GM12878 (cell line): ENCODE measurements at regions not wholly inside any gene's neighbourhood (a gene's known extent, or its start where the extent isn't known, plus 50 kb on each side); places are given as distances from the start of the nearest gene placed in this dataset.

Experiments used
- ATAC-seq: fragments of 200-7000 bp; cut with Tn5 transposase; 3 replicates; pipeline ENCODE4 v1.9.1; 2020; ENCODE audit warnings: mild to moderate bottlenecking, moderate library complexity
- BruUV-seq: library from RNA; stranded (reverse); fragments of 400-500 nt; replicated peaks from 2 replicates; lab custom pipeline; 2021; lab: Mats Ljungman, UMichigan
- CTCF ChIA-PET: fragments of 300-600 bp; sonication (Branson Sonifier 250); formaldehyde crosslinking; extraction: SDS; loops from one replicate; lab custom pipeline; 2021; ENCODE audit warnings: inconsistent platforms; lab: Yijun Ruan, JAX
- POLR2A ChIA-PET: fragments of 350-600 bp; formaldehyde crosslinking; extraction: SDS; loops from one replicate; lab custom pipeline; 2021; ENCODE audit warnings: inconsistent platforms; lab: Charles Lee
- RAD21 ChIA-PET: fragments of 300-600 bp; sonication (Branson Sonifier 250); formaldehyde crosslinking; loops from one replicate; lab custom pipeline; 2023; ENCODE audit warnings: antibody characterized with exemption; ENCODE audit not compliant: unreplicated experiment; lab: Charles Lee
- SMC1A ChIA-PET: fragments of 300-600 bp; sonication (Branson Sonifier 250); formaldehyde crosslinking; loops from one replicate; lab custom pipeline; 2023; ENCODE audit not compliant: unreplicated experiment, uncharacterized antibody; lab: Charles Lee
- DNase-seq: peaks from one replicate; pipeline ENCODE4 v3.0.0-alpha.2; 2011; ENCODE audit warnings: low read depth, low spot score
- FAIRE-seq: peaks from 3 replicates; lab custom pipeline; 2011; peaks lifted over from hg19 to GRCh38; lab: Jason Lieb, UNC
- H2AFZ ChIP-seq: 2 replicates; pipeline ENCODE4 v1.6.0; 2011; ENCODE audit warnings: low read depth, low read length, control low read depth; ENCODE audit not compliant: control insufficient read depth
- H3K27ac ChIP-seq: 2 replicates; pipeline ENCODE4 v1.5.1; 2011; ENCODE audit warnings: control low read depth; ENCODE audit not compliant: control insufficient read depth, insufficient read depth
- H3K27me3 ChIP-seq, 2 experiments: replicated peaks in 1 of 2; 2 replicates each; pipeline versions ENCODE4 v1.6.0 to v1.6.1; 2011; ENCODE audit warnings: low read length in 1 of 2; ENCODE audit not compliant: control insufficient read depth in 2 of 2, insufficient read depth in 2 of 2
- H3K36me3 ChIP-seq, 2 experiments: 2 replicates each; pipeline ENCODE4 v1.5.1; 2011; ENCODE audit warnings: low read length in 1 of 2; ENCODE audit not compliant: control insufficient read depth in 2 of 2, insufficient read depth in 2 of 2
- H3K4me1 ChIP-seq: 2 replicates; pipeline ENCODE4 v1.6.1; 2011; ENCODE audit warnings: mild to moderate bottlenecking, low read length, moderate library complexity, mixed read lengths; ENCODE audit not compliant: control insufficient read depth, insufficient read depth
- H3K4me2 ChIP-seq: 2 replicates; pipeline ENCODE4 v1.6.0; 2011; ENCODE audit warnings: control low read depth; ENCODE audit not compliant: control insufficient read depth, insufficient read depth
- H3K4me3 ChIP-seq: fragments of 200-600 bp; sonication (generic); 2 replicates; pipeline ENCODE4 v1.5.1; 2016
- H3K79me2 ChIP-seq: 2 replicates; pipeline ENCODE4 v1.6.0; 2011; ENCODE audit warnings: low read length; ENCODE audit not compliant: control insufficient read depth, insufficient read depth
- H3K9ac ChIP-seq: 2 replicates; pipeline ENCODE4 v1.8.0; 2011; ENCODE audit warnings: low read length, control low read depth, mixed read lengths; ENCODE audit not compliant: control insufficient read depth, insufficient read depth
- H3K9me3 ChIP-seq: replicated peaks from 3 replicates; pipeline ENCODE4 v1.5.1; 2011; ENCODE audit warnings: mild to moderate bottlenecking, low read length; ENCODE audit not compliant: control insufficient read depth, insufficient read depth
- H4K20me1 ChIP-seq: 2 replicates; pipeline ENCODE4 v1.6.0; 2011; ENCODE audit not compliant: control insufficient read depth, insufficient read depth
- DPF2 ChIP-seq: fragments of 450-650 bp; IDR thresholded peaks from 2 replicates; pipeline ENCODE4 v1.6.1; 2017; ENCODE audit warnings: mild to moderate bottlenecking
- FOS ChIP-seq: IDR thresholded peaks from 3 replicates; pipeline ENCODE4 v1.6.1; 2011; ENCODE audit warnings: borderline replicate concordance; ENCODE audit not compliant: insufficient read length; ENCODE audit errors: extremely low read depth
- IKZF2 ChIP-seq, 2 experiments: fragments of 450-650 bp; IDR thresholded peaks; 2 replicates each; pipeline ENCODE4 v1.6.1; 2017; ENCODE audit warnings: mild to moderate bottlenecking in 2 of 2, moderate library complexity in 2 of 2
- IRF4 ChIP-seq: IDR thresholded peaks from 2 replicates; pipeline ENCODE4 v1.6.1; 2011; ENCODE audit warnings: low read depth, low read length
- MEF2B ChIP-seq: fragments of 450-650 bp; IDR thresholded peaks from 2 replicates; pipeline ENCODE4 v1.6.1; 2018; ENCODE audit warnings: mild to moderate bottlenecking, moderate library complexity; ENCODE audit not compliant: partially characterized antibody, poor library complexity, severe bottlenecking
- MTA2 ChIP-seq: fragments of 450-650 bp; IDR thresholded peaks from 2 replicates; pipeline ENCODE4 v1.6.1; 2016; ENCODE audit warnings: low read depth, mild to moderate bottlenecking, moderate library complexity
- NBN ChIP-seq: fragments of 450-650 bp; IDR thresholded peaks from 2 replicates; pipeline ENCODE4 v1.6.1; 2016
- NR2F1 ChIP-seq: fragments of 450-650 bp; conservative IDR thresholded peaks from 2 replicates; pipeline ENCODE4 v1.6.1; 2017; ENCODE audit warnings: mild to moderate bottlenecking
- POLR2A ChIP-seq: IDR thresholded peaks from 2 replicates; pipeline ENCODE4 v1.6.1; 2011; ENCODE audit warnings: low read depth, mild to moderate bottlenecking, low read length
- RCOR1 ChIP-seq: conservative IDR thresholded peaks from 2 replicates; pipeline ENCODE4 v1.6.1; 2012; ENCODE audit warnings: low read depth, low read length, improper control_type of control experiment
- SP1 ChIP-seq: IDR thresholded peaks from one replicate; pipeline ENCODE4 v1.6.1; 2011; ENCODE audit warnings: low read depth, low read length
- SPI1 ChIP-seq: IDR thresholded peaks from 2 replicates; pipeline ENCODE4 v1.6.1; 2011; ENCODE audit warnings: low read depth, mild to moderate bottlenecking, low read length, moderate library complexity, borderline replicate concordance; ENCODE audit not compliant: insufficient read depth
- ZBED1 ChIP-seq: IDR thresholded peaks from 2 replicates; pipeline ENCODE4 v1.6.1; 2016; ENCODE audit warnings: borderline replicate concordance
- in situ Hi-C: fragments of 300-500 bp; cut with MboI; formaldehyde crosslinking; loops from 9 replicates; pipeline ENCODE4 v1.14.3; 2018; ENCODE audit warnings: mixed read lengths
- intact Hi-C: fragments of 100-400 bp; cut with micrococcal nuclease; formaldehyde crosslinking; loops from one replicate; pipeline ENCODE4 v1.14.2; 2022; ENCODE audit not compliant: unreplicated experiment
- TF ChIP-seq, protein P1 (sequence below): fragments of 450-650 bp; formaldehyde crosslinking; IDR thresholded peaks from 2 replicates; pipeline ENCODE4 v1.5.0; 2022; ENCODE audit warnings: mild to moderate bottlenecking, missing genetic modification characterization
- TF ChIP-seq, protein P2 (sequence below): IDR thresholded peaks from 2 replicates; pipeline ENCODE4 v1.6.1; 2012; ENCODE audit warnings: low read depth, low read length, improper control_type of control experiment
- TF ChIP-seq, protein P3 (sequence below): IDR thresholded peaks from 2 replicates; pipeline ENCODE4 v1.6.1; 2012; ENCODE audit warnings: low read depth, low read length, improper control_type of control experiment

DNA sequence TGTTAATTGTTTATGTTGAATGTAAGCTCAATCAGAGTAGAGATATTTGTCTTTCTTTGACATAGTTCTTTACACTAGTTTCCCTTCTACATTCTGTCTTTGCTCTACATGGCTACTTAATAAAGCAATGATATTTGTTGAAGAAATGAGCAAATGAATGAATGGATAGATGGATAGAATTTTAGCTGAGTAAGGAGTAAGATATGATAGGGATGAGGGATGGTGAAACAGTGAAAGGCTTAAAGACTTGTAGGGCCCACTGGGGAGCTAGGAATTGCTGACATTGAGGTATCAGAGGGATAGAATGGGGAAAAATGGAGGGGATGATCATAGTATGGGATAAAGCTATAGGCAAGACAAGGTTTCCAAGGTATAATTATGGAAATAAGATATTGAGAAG, 361.6 kb upstream of the SPHKAP start:
- no peak for FAIRE-seq
- no peak overlapping the region for H3K4me3 ChIP-seq

More for the DNA sequence above, 361.6 kb upstream of the SPHKAP start:
- Histone ChIP-seq H3K79me2 (no peaks in the 10 kb centered on the region), H3K4me1 (no peaks in the 10 kb centered on the region), H4K20me1 (no peaks in the 10 kb centered on the region), H3K27me3 (no peaks in the 10 kb centered on the region), H2AFZ (no peak overlapping the region), H3K27ac (no peak overlapping the region), H3K9ac (no peak overlapping the region), H3K9me3 (no peaks in the 10 kb centered on the region; the same call in 2 of the 3 replicates), H3K36me3 (no peaks in the 10 kb centered on the region), H3K4me2 (no peak overlapping the region)
- no TSS peak for BruUV-seq
- ChIA-PET POLR2A (no interaction called here), CTCF (no interaction called here), RAD21 (no interaction called here), SMC1A (interaction anchor here (1.2 kb wide), 1 partner anchor 35 kb away, joined by 3 read pairs; no protein-coding TSS in a partner anchor)
- ATAC-seq (no peak), DNase-seq (no peak)
- intact Hi-C loops = no loop called here
- in situ Hi-C loops = no loop called here
- no peak for TF ChIP-seq FOS
- TF ChIP-seq DPF2 = no peak
- no peak for TF ChIP-seq IKZF2 (IDR thresholded peaks at IDR 0.05)
- TF ChIP-seq MTA2 = no peak
- TF ChIP-seq POLR2A = no peak
- TF ChIP-seq ZBED1 = no peak
- TF ChIP-seq SP1 = no peak
- no peak for TF ChIP-seq NBN
- no peak for TF ChIP-seq NR2F1
- TF ChIP-seq, protein P1, sequence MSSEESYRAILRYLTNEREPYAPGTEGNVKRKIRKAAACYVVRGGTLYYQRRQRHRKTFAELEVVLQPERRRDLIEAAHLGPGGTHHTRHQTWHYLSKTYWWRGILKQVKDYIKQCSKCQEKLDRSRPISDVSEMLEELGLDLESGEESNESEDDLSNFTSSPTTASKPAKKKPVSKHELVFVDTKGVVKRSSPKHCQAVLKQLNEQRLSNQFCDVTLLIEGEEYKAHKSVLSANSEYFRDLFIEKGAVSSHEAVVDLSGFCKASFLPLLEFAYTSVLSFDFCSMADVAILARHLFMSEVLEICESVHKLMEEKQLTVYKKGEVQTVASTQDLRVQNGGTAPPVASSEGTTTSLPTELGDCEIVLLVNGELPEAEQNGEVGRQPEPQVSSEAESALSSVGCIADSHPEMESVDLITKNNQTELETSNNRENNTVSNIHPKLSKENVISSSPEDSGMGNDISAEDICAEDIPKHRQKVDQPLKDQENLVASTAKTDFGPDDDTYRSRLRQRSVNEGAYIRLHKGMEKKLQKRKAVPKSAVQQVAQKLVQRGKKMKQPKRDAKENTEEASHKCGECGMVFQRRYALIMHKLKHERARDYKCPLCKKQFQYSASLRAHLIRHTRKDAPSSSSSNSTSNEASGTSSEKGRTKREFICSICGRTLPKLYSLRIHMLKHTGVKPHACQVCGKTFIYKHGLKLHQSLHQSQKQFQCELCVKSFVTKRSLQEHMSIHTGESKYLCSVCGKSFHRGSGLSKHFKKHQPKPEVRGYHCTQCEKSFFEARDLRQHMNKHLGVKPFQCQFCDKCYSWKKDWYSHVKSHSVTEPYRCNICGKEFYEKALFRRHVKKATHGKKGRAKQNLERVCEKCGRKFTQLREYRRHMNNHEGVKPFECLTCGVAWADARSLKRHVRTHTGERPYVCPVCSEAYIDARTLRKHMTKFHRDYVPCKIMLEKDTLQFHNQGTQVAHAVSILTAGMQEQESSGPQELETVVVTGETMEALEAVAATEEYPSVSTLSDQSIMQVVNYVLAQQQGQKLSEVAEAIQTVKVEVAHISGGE = no peak
- TF ChIP-seq IRF4 = no peak
- TF ChIP-seq, protein P2, sequence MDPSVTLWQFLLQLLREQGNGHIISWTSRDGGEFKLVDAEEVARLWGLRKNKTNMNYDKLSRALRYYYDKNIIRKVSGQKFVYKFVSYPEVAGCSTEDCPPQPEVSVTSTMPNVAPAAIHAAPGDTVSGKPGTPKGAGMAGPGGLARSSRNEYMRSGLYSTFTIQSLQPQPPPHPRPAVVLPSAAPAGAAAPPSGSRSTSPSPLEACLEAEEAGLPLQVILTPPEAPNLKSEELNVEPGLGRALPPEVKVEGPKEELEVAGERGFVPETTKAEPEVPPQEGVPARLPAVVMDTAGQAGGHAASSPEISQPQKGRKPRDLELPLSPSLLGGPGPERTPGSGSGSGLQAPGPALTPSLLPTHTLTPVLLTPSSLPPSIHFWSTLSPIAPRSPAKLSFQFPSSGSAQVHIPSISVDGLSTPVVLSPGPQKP = no peak
- TF ChIP-seq, protein P3, sequence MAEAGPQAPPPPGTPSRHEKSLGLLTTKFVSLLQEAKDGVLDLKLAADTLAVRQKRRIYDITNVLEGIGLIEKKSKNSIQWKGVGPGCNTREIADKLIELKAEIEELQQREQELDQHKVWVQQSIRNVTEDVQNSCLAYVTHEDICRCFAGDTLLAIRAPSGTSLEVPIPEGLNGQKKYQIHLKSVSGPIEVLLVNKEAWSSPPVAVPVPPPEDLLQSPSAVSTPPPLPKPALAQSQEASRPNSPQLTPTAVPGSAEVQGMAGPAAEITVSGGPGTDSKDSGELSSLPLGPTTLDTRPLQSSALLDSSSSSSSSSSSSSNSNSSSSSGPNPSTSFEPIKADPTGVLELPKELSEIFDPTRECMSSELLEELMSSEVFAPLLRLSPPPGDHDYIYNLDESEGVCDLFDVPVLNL = no peak
- TF ChIP-seq RCOR1 = no peak
- TF ChIP-seq MEF2B = no peak
- no peak for TF ChIP-seq SPI1
